Neuronal stem cell (in vitro differentiated cells): ENCODE measurements at regions not wholly inside any gene's neighbourhood (a gene's known extent, or its start where the extent isn't known, plus 50 kb on each side); places are given as distances from the start of the nearest gene placed in this dataset.

Experiments
- DNase-seq: peaks from one replicate; pipeline ENCODE4 v3.0.0-alpha.2; 2013; ENCODE audit warnings: low spot score
- H2AFZ ChIP-seq: one replicate; pipeline ENCODE4 v1.6.1; 2013; ENCODE audit warnings: mild to moderate bottlenecking, low read length, inconsistent platforms
- H2AK5ac ChIP-seq: 2 replicates; pipeline ENCODE4 v1.6.1; 2013; ENCODE audit warnings: low read depth, mild to moderate bottlenecking, inconsistent platforms, low read length, moderate library complexity, mixed read lengths
- H2BK120ac ChIP-seq: 2 replicates; pipeline ENCODE4 v1.6.1; 2013; ENCODE audit warnings: low read depth, mild to moderate bottlenecking, inconsistent platforms, low read length, moderate library complexity, mixed read lengths
- H2BK12ac ChIP-seq: one replicate; pipeline ENCODE4 v1.6.1; 2013; ENCODE audit warnings: low read length, inconsistent platforms
- H2BK15ac ChIP-seq: 2 replicates; pipeline ENCODE4 v1.6.1; 2013; ENCODE audit warnings: mild to moderate bottlenecking, low read length, inconsistent platforms, mixed read lengths
- H2BK5ac ChIP-seq: one replicate; pipeline ENCODE4 v1.6.1; 2013; ENCODE audit warnings: inconsistent platforms, mild to moderate bottlenecking, low read length, moderate library complexity
- H3K14ac ChIP-seq: one replicate; pipeline ENCODE4 v1.6.1; 2013; ENCODE audit warnings: low read length, inconsistent platforms
- H3K18ac ChIP-seq: 2 replicates; pipeline ENCODE4 v1.6.1; 2013; ENCODE audit warnings: low read length, inconsistent platforms
- H3K23ac ChIP-seq: 2 replicates; pipeline ENCODE4 v1.6.1; 2013; ENCODE audit warnings: low read depth, mild to moderate bottlenecking, mixed read lengths, low read length, inconsistent platforms; ENCODE audit not compliant: poor library complexity
- H3K27ac ChIP-seq: replicated peaks from 3 replicates; pipeline ENCODE4 v1.5.1; 2013; ENCODE audit warnings: low read length, inconsistent platforms
- H3K27me3 ChIP-seq, 3 experiments: 2 replicates each; pipeline ENCODE4 v1.6.1; 2013; ENCODE audit warnings: low read length in 3 of 3, mild to moderate bottlenecking in 2 of 3, inconsistent platforms in 1 of 3, low read depth in 1 of 3, mixed read lengths in 1 of 3, moderate library complexity in 1 of 3; ENCODE audit not compliant: control insufficient read depth in 3 of 3, insufficient read depth in 3 of 3
- H3K36me3 ChIP-seq, 2 donors: replicated peaks in 1 of 2; 2 replicates each; pipeline ENCODE4 v1.6.1; 2013; ENCODE audit warnings: low read length in 2 of 2; ENCODE audit not compliant: control insufficient read depth in 2 of 2, insufficient read depth in 2 of 2
- H3K4ac ChIP-seq: 2 replicates; pipeline ENCODE4 v1.6.1; 2013; ENCODE audit warnings: inconsistent platforms, mild to moderate bottlenecking, low read length, moderate library complexity
- H3K4me1 ChIP-seq, 2 donors: 1 replicate in 1 of 2; 2 replicates in 1 of 2; pipeline ENCODE4 v1.6.1; 2013; ENCODE audit warnings: low read length in 2 of 2, low read depth in 1 of 2; ENCODE audit not compliant: control insufficient read depth in 2 of 2, insufficient read depth in 1 of 2
- H3K4me2 ChIP-seq: one replicate; pipeline ENCODE4 v1.6.1; 2013; ENCODE audit warnings: mild to moderate bottlenecking, low read length, inconsistent platforms; ENCODE audit not compliant: insufficient read depth, poor library complexity, severe bottlenecking
- H3K4me3 ChIP-seq, 2 donors: 2 replicates each; pipeline ENCODE4 v1.5.1; 2013; ENCODE audit warnings: low read length in 2 of 2, mild to moderate bottlenecking in 2 of 2, inconsistent platforms in 1 of 2, moderate library complexity in 1 of 2
- H3K79me1 ChIP-seq: one replicate; pipeline ENCODE4 v1.6.1; 2013; ENCODE audit warnings: low read depth, mild to moderate bottlenecking, inconsistent platforms, low read length, moderate library complexity
- H3K9ac ChIP-seq: one replicate; pipeline ENCODE4 v1.6.1; 2013; ENCODE audit warnings: mild to moderate bottlenecking, low read depth, low read length, inconsistent platforms; ENCODE audit not compliant: poor library complexity
- H3K9me3 ChIP-seq, 2 donors: replicated peaks in 1 of 2; 2 replicates each; pipeline versions ENCODE3 to v1.6.1; 2013; ENCODE audit warnings: low read length in 2 of 2, mild to moderate bottlenecking in 2 of 2, inconsistent platforms in 1 of 2, low read depth in 1 of 2, mixed read lengths in 1 of 2, moderate library complexity in 1 of 2; ENCODE audit not compliant: control insufficient read depth in 2 of 2, insufficient read depth in 1 of 2
- H4K8ac ChIP-seq: one replicate; pipeline ENCODE4 v1.6.1; 2013; ENCODE audit warnings: low read depth, mild to moderate bottlenecking, inconsistent platforms, low read length, moderate library complexity
- H4K91ac ChIP-seq: one replicate; pipeline ENCODE4 v1.6.1; 2013; ENCODE audit warnings: low read length, low read depth, mild to moderate bottlenecking, inconsistent platforms; ENCODE audit not compliant: poor library complexity
- whole genome bisulfite sequencing, 2 donors: extraction: QIAGEN DNeasy Blood & Tissue Kit; methylation state at CpG; one replicate each; pipeline ENCODE4 v1.1.7; 2013; ENCODE audit warnings: missing lambda C conversion rate in 2 of 2, mixed read lengths in 1 of 2; ENCODE audit not compliant: insufficient read length in 2 of 2, insufficient replicate concordance in 1 of 2; ENCODE audit errors: extremely low coverage in 2 of 2; 5-methylcytosine and 5-hydroxymethylcytosine counted together

DNA sequence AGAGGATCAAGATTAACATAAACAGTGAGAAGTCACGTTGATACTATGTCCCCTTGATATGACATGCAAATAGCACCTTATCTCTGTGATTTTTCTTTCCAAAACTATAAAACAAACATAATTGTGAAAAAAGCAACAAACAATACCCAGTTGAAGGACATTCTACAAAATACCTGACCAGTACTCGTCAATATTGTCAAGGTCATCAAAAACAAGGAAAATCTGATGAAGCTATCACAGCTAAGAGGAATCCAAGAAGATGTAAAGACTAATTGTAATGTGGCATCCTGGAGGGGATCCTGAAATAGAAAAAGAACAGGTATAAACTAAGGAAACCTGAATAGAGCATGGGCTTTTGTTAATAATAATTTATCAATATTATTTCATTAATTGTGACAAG lies 321.5 kb upstream of the MAP2 start:
- Histone ChIP-seq H3K36me3 (no peaks in the 10 kb centered on the region), H3K9ac (no peak overlapping the region), H3K79me1 (no peaks in the 10 kb centered on the region), H3K4ac (no peak overlapping the region), H3K4me1 (no peaks in the 10 kb centered on the region), H3K23ac (no peak overlapping the region), H3K4me3 (no peak overlapping the region), H2BK15ac (no peak overlapping the region), H3K18ac (no peak overlapping the region), H2BK5ac (no peak overlapping the region), H2AFZ (no peak overlapping the region), H3K14ac (no peak overlapping the region), H3K27me3 (no peaks in the 10 kb centered on the region), H3K9me3 (no peaks in the 10 kb centered on the region), H2BK120ac (no peak overlapping the region), H4K8ac (no peak overlapping the region), H2AK5ac (no peak overlapping the region), H3K27ac (no peak overlapping the region), H4K91ac (no peak overlapping the region), H3K4me2 (no peak overlapping the region), H2BK12ac (no peak overlapping the region)
- no peak for DNase-seq
- no CpG with 5 or more reads among the region's 2 CpGs for WGBS, 2 donors

DNA sequence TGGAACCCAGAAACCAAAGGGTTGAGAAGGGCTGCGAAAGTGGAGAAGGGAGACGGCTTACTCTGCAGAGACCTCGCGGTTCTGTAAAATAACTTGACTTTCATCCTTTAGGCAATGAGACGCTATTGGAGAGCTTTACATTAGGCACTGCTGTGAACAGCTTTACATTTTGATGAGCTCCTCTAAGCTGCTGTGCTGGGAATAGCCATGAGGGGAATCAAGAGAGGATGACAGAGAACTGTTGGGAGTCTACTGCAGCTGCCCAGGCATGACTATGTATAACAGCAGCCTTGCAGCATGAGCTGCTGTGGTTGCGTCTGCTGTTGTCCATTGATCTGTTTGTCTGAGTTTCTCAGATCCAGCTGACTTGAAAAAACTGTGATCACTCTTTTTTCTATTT lies 310.8 kb upstream of the MAP2 start:
- Histone ChIP-seq H3K9me3 (no peaks in the 10 kb centered on the region), H2AK5ac (no peak overlapping the region), H3K4me3 (no peak overlapping the region), H3K79me1 (no peaks in the 10 kb centered on the region), H2BK5ac (no peak overlapping the region), H2BK120ac (no peak overlapping the region), H2BK15ac (no peak overlapping the region), H3K4me1 (no peaks in the 10 kb centered on the region), H2AFZ (no peak overlapping the region), H3K4ac (no peak overlapping the region), H3K36me3 (no peaks in the 10 kb centered on the region), H4K91ac (no peak overlapping the region), H3K4me2 (no peak overlapping the region), H2BK12ac (no peak overlapping the region), H3K23ac (no peak overlapping the region), H3K18ac (no peak overlapping the region), H3K14ac (no peak overlapping the region), H3K27me3 (no peaks in the 10 kb centered on the region), H3K27ac (no peak overlapping the region), H3K9ac (no peak overlapping the region), H4K8ac (no peak overlapping the region)
- DNase-seq = no peak
- no CpG with 5 or more reads among the region's 6 CpGs for WGBS, 2 donors

DNA sequence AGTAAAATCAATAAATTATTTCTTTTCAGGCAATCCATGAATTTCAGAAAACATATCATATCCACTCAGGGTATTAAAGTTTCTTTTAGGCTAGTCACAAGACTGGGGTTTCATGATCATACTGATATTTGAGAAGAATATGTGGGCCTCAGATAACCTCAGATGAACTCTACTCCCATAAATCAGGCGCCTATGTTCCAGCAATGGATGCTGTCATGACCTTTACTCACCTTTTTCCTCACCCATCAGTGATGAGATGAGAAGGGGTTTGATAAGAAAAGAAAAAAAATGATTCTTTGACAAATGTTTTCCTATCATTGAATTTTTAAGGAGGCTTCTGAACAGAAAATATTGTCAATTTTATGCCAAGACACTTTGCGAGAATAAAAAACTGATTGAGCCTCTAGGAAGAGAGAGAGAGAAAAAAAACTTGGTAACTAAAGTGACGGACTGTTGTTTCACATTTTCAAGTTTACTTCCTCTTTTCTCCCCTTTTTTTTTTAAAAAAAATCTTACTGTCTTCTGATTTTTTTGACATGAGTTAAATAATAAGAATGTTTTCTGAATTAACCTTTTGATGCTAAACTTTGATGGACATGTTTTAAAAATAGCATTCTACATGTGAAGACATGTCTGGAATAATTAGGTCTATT lies 309.1 kb upstream of the MAP2 start:
- Histone ChIP-seq H3K4ac (no peak overlapping the region), H3K18ac (no peak overlapping the region), H3K4me3 (no peak overlapping the region), H2BK15ac (no peak overlapping the region), H3K36me3 (no peaks in the 10 kb centered on the region), H2BK12ac (no peak overlapping the region), H3K27me3 (no peaks in the 10 kb centered on the region), H3K27ac (no peak overlapping the region), H4K8ac (no peak overlapping the region), H3K23ac (no peak overlapping the region), H2BK120ac (no peak overlapping the region), H3K4me1 (no peaks in the 10 kb centered on the region), H2BK5ac (no peak overlapping the region), H4K91ac (no peak overlapping the region), H2AK5ac (no peak overlapping the region), H3K14ac (no peak overlapping the region), H3K4me2 (no peak overlapping the region), H3K9ac (no peak overlapping the region), H3K79me1 (no peaks in the 10 kb centered on the region), H2AFZ (no peak overlapping the region), H3K9me3 (no peaks in the 10 kb centered on the region)
- no CpG with 5 or more reads among the region's 3 CpGs for WGBS, 2 donors
- no peak for DNase-seq

DNA sequence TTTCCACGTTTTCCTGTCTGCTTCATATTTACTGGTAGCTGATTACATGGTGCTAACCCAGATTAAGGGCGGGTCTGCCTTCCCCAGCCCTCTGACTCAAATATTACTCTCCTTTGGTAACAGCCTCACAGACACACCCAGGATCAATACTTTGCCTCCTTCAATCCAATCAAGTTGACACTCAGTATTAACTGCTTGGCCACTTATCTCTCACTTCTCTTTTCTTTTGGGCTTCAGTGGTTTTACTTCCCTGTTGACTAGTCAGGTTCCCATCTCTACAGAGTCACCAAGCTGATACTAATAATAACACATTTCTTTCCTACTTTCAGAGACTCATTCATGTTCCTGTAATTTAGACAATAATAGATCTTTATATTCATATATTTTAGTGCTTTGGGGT lies 302.2 kb upstream of the MAP2 start:
- H3K9me3 ChIP-seq = no peaks in the 10 kb centered on the region
- no peak overlapping the region for H3K23ac ChIP-seq
- H3K4me2 ChIP-seq = no peak overlapping the region
- no peaks in the 10 kb centered on the region for H3K27me3 ChIP-seq
- no peak overlapping the region for H3K4ac ChIP-seq
- no peak overlapping the region for H3K4me3 ChIP-seq
- H3K4me1 ChIP-seq = no peaks in the 10 kb centered on the region
- no CpG with 5 or more reads among the region's 2 CpGs for WGBS, 2 donors
- H4K8ac ChIP-seq = no peak overlapping the region
- H2BK15ac ChIP-seq = no peak overlapping the region
- no peak for DNase-seq
- H3K14ac ChIP-seq = no peak overlapping the region
- no peak overlapping the region for H4K91ac ChIP-seq
- no peak overlapping the region for H3K27ac ChIP-seq
- H3K79me1 ChIP-seq = no peaks in the 10 kb centered on the region
- H2BK120ac ChIP-seq = no peak overlapping the region
- H3K9ac ChIP-seq = no peak overlapping the region
- H2BK5ac ChIP-seq = no peak overlapping the region
- no peak overlapping the region for H2AK5ac ChIP-seq
- no peak overlapping the region for H2BK12ac ChIP-seq
- no peak overlapping the region for H2AFZ ChIP-seq
- no peak overlapping the region for H3K18ac ChIP-seq
- no peaks in the 10 kb centered on the region for H3K36me3 ChIP-seq
